ENCODE measurements at regions not wholly inside any gene's neighbourhood (a gene's known extent, or its start where the extent isn't known, plus 50 kb on each side); places are given as distances from the start of the nearest gene placed in this dataset.
"Not testable (repeated sequence)": the region's sequence is repeated elsewhere in the genome, so short reads cannot be mapped to it uniquely, and the experiment has no call there.

- DNase-seq = no peak
Observed at GRCh38 chr2:184210329-184210728, 388.0 kb upstream of the ZNF804A start.

- no peak for DNase-seq
Observed at GRCh38 chr2:184215745-184216144, 382.6 kb upstream of the ZNF804A start.

DNA sequence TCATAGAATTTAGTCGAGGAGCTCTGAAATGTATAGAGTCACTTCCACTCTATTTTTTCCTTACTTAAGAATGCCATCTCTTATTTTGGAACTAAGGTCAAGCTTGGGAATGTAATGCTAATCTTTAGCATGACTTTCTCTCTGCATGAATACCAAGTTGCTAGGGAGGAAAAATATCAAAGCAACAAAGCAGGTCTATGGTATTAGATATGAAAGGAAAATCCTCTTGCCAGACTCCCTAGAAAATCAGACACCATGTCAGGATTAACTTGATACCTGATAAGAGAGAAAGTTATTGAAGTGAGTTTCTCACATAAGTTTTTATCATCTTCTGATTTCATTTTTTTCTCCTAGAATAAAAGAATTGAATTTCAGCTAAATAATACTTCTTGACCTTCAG is 341.7 kb upstream of the ZNF804A start:
- DNase-seq = no peak

DNA sequence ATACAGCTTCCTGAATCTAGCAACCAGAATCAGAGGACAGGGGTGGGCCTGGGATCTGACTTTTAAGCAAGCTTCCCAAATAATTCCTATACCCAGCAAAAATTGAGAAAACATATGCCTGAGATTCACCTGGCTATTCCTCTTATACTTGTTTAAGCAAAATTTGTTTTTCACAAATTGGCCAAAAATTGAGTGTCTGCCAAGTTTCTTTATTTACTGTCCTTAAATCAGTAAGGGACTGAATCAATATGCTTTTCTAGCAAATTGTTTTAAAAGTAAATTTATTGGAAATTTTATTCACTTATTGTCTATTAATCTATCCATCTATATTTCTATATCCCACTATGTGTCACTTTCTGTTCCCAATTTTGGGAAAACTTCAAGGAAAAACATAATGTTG is 337.0 kb upstream of the ZNF804A start:
- no peak for DNase-seq

- no peak for DNase-seq
Observed at GRCh38 chr2:184261818-184262217, 336.5 kb upstream of the ZNF804A start.

- no peak for DNase-seq
Observed at GRCh38 chr2:184268900-184269477, 329.3 kb upstream of the ZNF804A start.

- DNase-seq = no peak
Observed at GRCh38 chr2:184270660-184271059, 327.7 kb upstream of the ZNF804A start.

- no peak for DNase-seq
Observed at GRCh38 chr2:184272056-184272455, 326.3 kb upstream of the ZNF804A start.

GRCh38 chr2:184294831-184295230 is 303.5 kb upstream of the ZNF804A start:
- no peak for DNase-seq

DNA sequence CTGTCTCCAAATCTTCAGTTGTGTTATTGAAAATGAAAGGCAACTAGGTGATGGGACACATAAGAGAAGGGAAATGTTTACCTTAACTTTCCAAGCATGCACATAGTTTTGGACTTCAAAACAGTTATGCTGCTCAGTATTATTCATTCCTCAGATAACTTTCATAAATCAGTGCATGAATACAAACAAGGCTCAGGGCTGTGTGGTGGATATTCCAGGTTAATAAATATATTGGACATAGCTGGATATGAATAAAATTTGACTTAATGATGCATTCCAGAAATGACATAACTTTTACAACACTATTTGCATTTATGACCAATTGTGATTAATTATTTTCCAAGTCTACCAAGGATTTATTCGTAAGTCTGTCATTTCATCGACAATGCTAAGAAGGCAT is 301.2 kb upstream of the ZNF804A start:
- DNase-seq = no peak

DNA sequence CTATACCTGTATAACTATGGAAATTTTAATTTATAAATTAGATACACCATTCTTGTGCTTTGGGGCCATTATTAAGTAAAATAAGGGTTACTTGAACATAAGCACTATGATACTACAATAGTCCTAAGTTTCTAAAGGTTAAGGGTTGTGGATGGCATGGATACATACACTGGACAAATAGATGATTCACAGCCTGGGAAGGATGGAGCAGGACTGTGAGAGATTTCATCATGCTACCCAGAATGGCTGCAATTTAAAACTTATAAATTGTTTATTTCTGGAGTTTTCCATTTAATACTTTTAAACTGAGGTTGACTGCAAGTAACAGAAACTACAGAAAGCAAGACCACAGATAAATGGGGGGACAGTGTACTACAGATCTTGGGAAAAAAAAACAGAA is 295.8 kb upstream of the ZNF804A start:
- no peak for DNase-seq

DNA sequence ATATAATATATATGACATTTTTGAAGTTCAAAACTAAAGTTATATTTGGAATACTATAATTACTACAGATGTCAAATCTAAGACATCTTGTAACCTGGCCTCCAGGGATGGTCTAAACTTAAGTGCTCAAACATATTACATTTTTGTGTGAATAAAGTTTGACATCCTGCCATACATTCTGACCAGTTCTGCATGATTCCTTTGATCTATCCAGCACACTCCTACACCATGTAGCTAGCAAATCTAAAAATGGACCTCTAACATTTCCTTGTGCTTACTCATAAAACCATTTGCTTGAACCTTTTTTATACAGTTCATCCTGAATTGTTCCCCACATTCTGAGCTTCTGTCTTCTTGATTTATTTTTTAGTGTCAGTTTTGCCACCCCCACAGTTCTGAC is 294.3 kb upstream of the ZNF804A start:
- DNase-seq = no peak

DNA sequence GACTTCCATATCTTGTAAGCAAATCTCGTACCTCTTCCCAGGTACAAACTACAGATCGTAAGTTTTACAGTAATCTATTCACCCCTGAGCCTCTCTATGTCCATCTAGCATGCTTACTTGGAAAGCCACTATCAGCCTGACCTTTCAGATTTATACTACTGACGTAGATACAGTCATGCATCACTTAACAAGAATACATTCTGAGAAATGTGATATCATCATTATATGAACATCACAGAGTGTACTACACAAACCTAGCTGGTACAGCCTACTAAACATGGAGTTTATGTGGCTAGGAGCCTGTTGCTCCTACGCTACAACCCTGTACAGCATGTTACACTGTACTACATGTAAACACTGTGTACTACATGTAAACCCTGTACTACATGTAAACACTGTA is 293.2 kb upstream of the ZNF804A start:
- no peak for DNase-seq

GRCh38 chr2:184308706-184309105 is 289.6 kb upstream of the ZNF804A start:
- DNase-seq = no peak

GRCh38 chr2:184312970-184313369 is 285.4 kb upstream of the ZNF804A start:
- DNase-seq = no peak

- no peak for DNase-seq
Observed at GRCh38 chr2:184314829-184315228, 283.5 kb upstream of the ZNF804A start.

- DNase-seq = no peak
Observed at GRCh38 chr2:184316921-184317320, 281.4 kb upstream of the ZNF804A start.

DNA sequence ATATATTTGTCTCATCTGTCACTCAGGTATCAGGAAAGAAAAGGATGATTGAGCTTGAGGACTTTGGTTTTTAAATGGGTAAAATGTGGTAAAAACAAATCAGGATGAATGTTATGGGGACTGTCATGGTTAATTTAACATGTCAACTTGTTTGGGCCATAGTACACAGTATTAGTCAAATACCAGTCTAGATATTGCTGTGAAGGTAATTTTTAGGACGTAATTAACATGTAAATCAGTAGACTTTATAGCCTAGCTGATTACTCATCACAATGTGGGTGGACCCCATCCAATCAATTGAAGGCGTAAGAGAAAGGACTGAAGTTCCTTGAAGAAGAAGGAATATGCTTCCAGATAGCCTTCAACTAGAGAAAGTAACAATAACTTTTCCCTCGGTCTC is 275.7 kb upstream of the ZNF804A start:
- DNase-seq = no peak

- no peak for DNase-seq
Observed at GRCh38 chr2:184326066-184326465, 272.3 kb upstream of the ZNF804A start.

DNA sequence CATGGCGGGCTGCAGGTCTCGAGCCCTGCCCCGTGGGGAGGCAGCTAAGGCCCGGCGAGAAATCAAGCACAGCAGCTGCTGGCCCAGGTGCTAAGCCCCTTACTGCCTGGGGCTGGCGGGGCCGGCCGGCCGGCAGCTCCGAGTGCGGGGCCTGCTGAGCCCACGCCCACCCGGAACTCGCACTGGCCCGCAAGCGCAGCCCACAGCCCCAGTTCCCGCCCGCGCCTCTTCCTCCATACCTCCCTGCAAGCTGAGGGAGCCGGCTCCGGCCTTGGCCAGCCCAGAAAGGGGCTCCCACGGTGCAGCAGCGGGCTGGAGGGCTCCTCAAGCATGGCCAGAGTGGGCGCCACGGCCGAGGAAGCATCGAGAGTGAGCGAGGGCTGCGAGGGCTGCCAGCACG is 270.5 kb upstream of the ZNF804A start:
- DNase-seq = not testable (repeated sequence)

DNA sequence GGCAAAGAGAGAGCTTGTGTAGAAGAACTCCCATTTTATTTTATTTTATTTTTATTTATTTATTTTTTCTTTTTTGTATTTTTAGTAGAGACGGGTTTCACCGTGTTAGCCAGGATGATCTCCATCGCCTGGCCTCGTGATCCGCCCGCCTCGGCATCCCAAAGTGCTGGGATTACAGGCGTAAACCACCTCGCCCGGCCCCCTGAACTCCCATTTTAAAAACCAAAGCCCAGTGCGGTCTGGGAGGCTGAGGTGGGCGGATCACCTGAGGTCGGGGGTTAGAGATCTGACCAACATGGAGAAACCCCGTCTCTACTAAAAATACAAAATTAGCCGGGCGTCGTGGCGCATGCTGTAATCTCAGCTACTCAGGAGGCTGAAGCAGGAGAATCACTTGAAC is 267.8 kb upstream of the ZNF804A start:
- DNase-seq = not testable (repeated sequence)

GRCh38 chr2:184336688-184337087 is 261.6 kb upstream of the ZNF804A start:
- DNase-seq = no peak

- no peak for DNase-seq
Observed at GRCh38 chr2:184338771-184339170, 259.6 kb upstream of the ZNF804A start.

GRCh38 chr2:184339966-184340365 is 258.4 kb upstream of the ZNF804A start:
- DNase-seq = no peak

- DNase-seq = no peak
Observed at GRCh38 chr2:184346338-184346862, 251.9 kb upstream of the ZNF804A start.

All from occipital lobe (tissue), 1 donor.